HFF-Myc (cell line): ENCODE measurements at regions not wholly inside any gene's neighbourhood (a gene's known extent, or its start where the extent isn't known, plus 50 kb on each side); places are given as distances from the start of the nearest gene placed in this dataset.

Source experiments
- DNase-seq: peaks from one replicate; pipeline ENCODE4 v3.0.0-alpha.2; 2011; ENCODE audit warnings: low read depth; ENCODE audit errors: extremely low read depth
- H3K4me3 ChIP-seq: replicated peaks from 2 replicates; pipeline ENCODE4 v1.5.1; 2011; ENCODE audit warnings: low read depth, mild to moderate bottlenecking, control low read depth, low read length
- TF ChIP-seq, protein P1 (sequence below): IDR thresholded peaks from 2 replicates; pipeline ENCODE4 v1.5.1; 2012; ENCODE audit warnings: mild to moderate bottlenecking, low read depth, low read length, control low read depth; ENCODE audit errors: missing control alignments

DNA sequence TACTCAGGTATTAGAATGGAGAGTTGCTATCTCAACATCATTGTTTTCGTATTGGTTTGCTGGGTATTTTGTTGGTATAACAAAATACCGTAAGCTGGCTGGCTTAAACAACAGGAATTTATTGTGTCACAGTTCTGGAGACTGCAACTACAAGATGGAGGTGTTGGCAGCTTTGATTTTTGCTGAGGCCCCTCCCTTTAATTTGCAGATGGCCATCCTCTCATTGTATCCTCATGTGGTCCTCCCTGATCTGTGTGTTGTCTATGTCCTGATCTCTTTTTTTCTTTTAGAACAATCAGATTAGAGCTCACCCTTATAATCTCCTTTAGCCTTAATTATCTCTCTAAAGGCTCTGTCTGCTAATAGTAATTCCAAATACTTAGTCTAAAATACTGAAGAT is 299.8 kb upstream of the GOLIM4 start:
- TF ChIP-seq, protein P1, sequence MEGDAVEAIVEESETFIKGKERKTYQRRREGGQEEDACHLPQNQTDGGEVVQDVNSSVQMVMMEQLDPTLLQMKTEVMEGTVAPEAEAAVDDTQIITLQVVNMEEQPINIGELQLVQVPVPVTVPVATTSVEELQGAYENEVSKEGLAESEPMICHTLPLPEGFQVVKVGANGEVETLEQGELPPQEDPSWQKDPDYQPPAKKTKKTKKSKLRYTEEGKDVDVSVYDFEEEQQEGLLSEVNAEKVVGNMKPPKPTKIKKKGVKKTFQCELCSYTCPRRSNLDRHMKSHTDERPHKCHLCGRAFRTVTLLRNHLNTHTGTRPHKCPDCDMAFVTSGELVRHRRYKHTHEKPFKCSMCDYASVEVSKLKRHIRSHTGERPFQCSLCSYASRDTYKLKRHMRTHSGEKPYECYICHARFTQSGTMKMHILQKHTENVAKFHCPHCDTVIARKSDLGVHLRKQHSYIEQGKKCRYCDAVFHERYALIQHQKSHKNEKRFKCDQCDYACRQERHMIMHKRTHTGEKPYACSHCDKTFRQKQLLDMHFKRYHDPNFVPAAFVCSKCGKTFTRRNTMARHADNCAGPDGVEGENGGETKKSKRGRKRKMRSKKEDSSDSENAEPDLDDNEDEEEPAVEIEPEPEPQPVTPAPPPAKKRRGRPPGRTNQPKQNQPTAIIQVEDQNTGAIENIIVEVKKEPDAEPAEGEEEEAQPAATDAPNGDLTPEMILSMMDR = no peak
- H3K4me3 ChIP-seq = no peak overlapping the region
- DNase-seq = no peak

DNA sequence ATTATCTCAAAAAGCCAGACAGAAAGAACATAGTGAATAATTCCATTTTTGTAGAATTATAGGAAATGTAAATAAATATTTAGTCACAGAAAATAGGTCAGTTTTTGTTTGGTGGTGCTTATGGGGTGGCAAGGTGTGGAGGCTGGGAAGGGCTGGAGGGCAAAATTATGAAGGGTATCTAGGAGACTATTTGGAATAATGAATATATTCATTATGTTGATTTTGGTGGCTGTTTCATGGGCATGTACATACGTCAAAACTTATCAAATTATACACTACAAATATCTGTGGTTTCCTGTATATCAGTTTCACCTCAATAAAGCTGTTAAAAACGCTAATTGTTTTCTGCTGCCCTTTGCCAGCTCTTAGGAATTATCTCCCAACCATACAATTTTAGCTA is 298.7 kb upstream of the GOLIM4 start:
- DNase-seq = no peak
- H3K4me3 ChIP-seq = no peak overlapping the region
- TF ChIP-seq, protein P1 = no peak

DNA sequence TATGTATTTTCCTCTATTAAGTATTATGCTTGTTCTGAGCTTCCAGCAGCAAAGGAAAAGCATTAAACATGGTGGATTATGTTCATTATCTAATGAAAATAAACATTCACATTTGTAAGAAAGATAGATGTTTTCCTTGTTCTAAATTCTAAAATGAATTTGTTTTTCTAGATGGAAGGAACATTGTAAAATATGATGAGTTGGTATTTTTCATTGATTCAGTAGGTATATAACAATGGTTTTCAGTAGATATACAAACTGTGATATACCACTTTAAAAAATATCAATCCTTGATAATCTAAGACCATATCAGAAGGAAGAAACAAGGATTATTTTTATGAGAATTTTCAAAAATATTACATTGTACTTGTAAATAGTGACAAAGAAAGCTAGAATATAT is 290.6 kb upstream of the GOLIM4 start:
- no peak for DNase-seq

DNA sequence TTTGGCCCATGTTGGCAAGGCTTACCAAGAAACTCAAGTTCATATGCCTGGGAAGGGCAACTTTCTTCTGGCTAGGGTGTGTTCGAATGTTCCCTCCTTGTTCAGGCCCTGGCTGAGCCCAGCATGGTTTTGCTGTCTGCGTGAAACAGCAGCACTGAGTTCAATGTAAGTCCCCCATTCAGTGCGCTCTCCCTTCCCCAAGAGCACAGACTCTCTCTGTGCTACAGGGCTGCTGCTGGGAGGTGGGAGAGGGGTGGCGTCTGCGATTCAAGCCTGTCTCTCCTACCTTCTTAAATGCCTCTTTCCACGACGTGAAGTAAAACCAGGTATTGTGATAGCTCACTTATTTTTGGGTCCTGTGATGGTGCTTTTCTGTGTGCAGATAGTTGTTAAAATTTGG is 289.3 kb upstream of the GOLIM4 start:
- H3K4me3 ChIP-seq = no peak overlapping the region
- TF ChIP-seq, protein P1 = no peak
- no peak for DNase-seq

More for the DNA sequence above, 290.6 kb upstream of the GOLIM4 start:
- no peak overlapping the region for H3K4me3 ChIP-seq
- TF ChIP-seq, protein P1 = no peak

DNA sequence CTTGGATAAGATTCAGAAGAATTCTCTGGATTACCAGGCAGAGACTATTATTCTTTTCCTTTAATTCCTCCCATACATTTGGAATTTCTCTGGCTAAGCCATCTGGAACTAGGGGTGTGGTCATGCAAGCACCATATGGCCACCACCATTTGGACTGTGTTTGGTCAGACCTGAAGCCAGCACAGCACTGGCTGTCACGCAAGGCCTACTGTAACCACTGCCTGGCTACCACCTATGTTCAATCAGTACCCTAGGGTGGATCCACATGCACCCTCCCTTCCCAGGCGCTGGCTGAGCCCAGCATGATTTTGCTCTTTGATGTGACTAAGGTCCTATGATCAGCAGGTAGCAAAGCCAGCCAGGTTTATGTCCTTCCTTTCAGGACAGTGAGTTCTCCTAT is 287.8 kb upstream of the GOLIM4 start:
- no peak overlapping the region for H3K4me3 ChIP-seq
- DNase-seq = no peak
- TF ChIP-seq, protein P1 = no peak

DNA sequence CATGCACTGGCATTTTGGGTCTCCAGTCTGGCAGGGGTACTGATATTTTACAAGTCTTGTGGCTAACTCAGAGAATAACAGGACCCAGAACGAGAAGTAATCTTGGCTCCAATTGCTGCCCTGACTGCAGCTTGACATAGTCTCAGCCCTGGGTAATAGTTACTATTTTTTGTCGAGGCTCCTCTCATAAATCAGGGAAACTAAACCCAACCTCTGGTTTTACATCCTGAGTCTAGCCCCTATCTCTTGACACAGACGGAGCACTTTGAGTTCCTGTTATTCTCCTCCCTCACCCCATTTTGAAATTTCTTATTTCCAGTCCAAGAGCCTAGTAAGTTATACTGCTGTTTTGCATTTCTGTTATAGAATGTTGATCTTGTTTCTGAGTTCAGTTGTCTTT is 276.1 kb upstream of the GOLIM4 start:
- TF ChIP-seq, protein P1 = no peak
- no peak overlapping the region for H3K4me3 ChIP-seq
- no peak for DNase-seq

DNA sequence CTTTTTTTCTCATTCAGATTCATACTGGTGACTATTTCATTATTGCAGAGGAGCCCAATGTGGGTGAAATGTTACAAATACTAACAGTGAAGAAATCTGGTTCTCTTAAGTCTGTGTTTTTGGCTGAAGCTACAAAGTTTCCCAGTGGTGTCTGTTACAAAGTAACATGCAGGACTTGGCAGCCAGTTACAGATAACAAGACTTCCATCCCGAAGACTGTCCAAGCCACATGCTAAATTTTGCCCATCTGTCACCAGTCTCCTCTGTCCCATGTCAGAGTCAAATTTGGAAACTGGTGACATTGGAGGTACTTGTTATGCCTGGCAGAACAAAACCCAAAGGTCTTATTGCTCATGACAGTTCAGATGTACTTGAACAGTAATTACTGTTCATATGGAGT is 269.2 kb upstream of the GOLIM4 start:
- no peak overlapping the region for H3K4me3 ChIP-seq
- DNase-seq = no peak

More for the DNA sequence above, 269.2 kb upstream of the GOLIM4 start:
- TF ChIP-seq, protein P1 = no peak
